ENCODE measurements at regions not wholly inside any gene's neighbourhood (a gene's known extent, or its start where the extent isn't known, plus 50 kb on each side); places are given as distances from the start of the nearest gene placed in this dataset.

GRCh38 chr22:44589831-44590230 lies 91.8 kb upstream of the RTL6 start:
- no peaks in the 10 kb centered on the region for H3K79me1 ChIP-seq (ENCODE audit: low read depth in 1 of 2, low read length in 2 of 2)
- no peak overlapping the region for H3K18ac ChIP-seq (ENCODE audit: low read depth, low read length)
- H4K20me1 ChIP-seq (ENCODE audit: insufficient read depth, low read length): no peaks in the 10 kb centered on the region
- H3K23ac ChIP-seq (ENCODE audit: low read depth, low read length): no peak overlapping the region
- no peak overlapping the region for H4K8ac ChIP-seq (ENCODE audit: low read depth in 2 of 2, low read length in 2 of 2)
- no peaks in the 10 kb centered on the region for H3K9me1 ChIP-seq (ENCODE audit: insufficient read depth, low read length)
- H2AK5ac ChIP-seq (ENCODE audit: low read depth, low read length): no peak overlapping the region
- H3K4me2 ChIP-seq (ENCODE audit: low read depth, low read length): no peak overlapping the region
- intact Hi-C loops (cut with micrococcal nuclease) (no loop called here), dilution Hi-C loops (cut with HindIII; ENCODE audit: low sequenced_read_pairs, unreplicated experiment) (no loop called here), in situ Hi-C loops (cut with MboI; ENCODE audit: low sequenced_read_pairs) (no loop called here)
- CTCF ChIA-PET: no interaction called here
- no peak overlapping the region for H3K4me3 ChIP-seq (ENCODE audit: insufficient read depth, low read depth, low read length)
- no peaks in the 10 kb centered on the region for H3K4me1 ChIP-seq (ENCODE audit: control insufficient read depth, insufficient read depth, low read length)
- no peak overlapping the region for H3K4ac ChIP-seq (ENCODE audit: low read depth, low read length)
- H3K36me3 ChIP-seq (ENCODE audit: control insufficient read depth, insufficient read depth, low read length): no peaks in the 10 kb centered on the region
- no TSS peak for BruUV-seq (replicated peaks)
- H2BK120ac ChIP-seq (ENCODE audit: low read depth, low read length): no peak overlapping the region
- DNase-seq (no peak), ATAC-seq (ENCODE audit: low read depth) (no peak)
- no peak overlapping the region for H3K9ac ChIP-seq (ENCODE audit: low read depth, low read length)
- no peak overlapping the region for H4K91ac ChIP-seq (ENCODE audit: insufficient read depth, low read depth, low read length)
- WGBS, 2 experiments (ENCODE audit: extremely low coverage in 2 of 2, insufficient read length in 1 of 2): 53% methylated on average over 3 of the region's 5 CpGs; no CpG with 5 or more reads in 1 of the 2 experiments
- POLR2A ChIA-PET (ENCODE audit: unreplicated experiment): no interaction called here
- H2BK15ac ChIP-seq (ENCODE audit: low read depth, low read length): no peak overlapping the region
- H2AK9ac ChIP-seq (replicated peaks; ENCODE audit: low read depth, low read length, poor library complexity): no peak overlapping the region
- H3K14ac ChIP-seq (replicated peaks; ENCODE audit: low read depth, low read length): no peak overlapping the region
- no peak overlapping the region for H3K27ac ChIP-seq (ENCODE audit: insufficient read depth, low read length)
- TF ChIP-seq CTCF (conservative IDR thresholded peaks at IDR 0.05; ENCODE audit: low read depth, low read length) (no peak), POLR2A (IDR thresholded peaks at IDR 0.05; ENCODE audit: low read depth, low read length) (no peak), ELK1 (IDR thresholded peaks at IDR 0.05; ENCODE audit: borderline replicate concordance, low read depth, low read length) (no peak), MAFK (IDR thresholded peaks at IDR 0.05; ENCODE audit: low read depth, low read length) (no peak), BHLHE40 (IDR thresholded peaks at IDR 0.05; ENCODE audit: low read depth, low read length) (no peak), SMC3 (IDR thresholded peaks at IDR 0.05; ENCODE audit: low read depth, low read length) (no peak), MAZ (IDR thresholded peaks at IDR 0.05; ENCODE audit: borderline replicate concordance, low read depth, low read length) (no peak), USF2 (IDR thresholded peaks at IDR 0.05; ENCODE audit: low read depth, low read length) (no peak), NFE2L2 (IDR thresholded peaks at IDR 0.05; ENCODE audit: low read depth, low read length) (no peak), CHD1 (IDR thresholded peaks at IDR 0.05; ENCODE audit: low read depth, low read length) (no peak), FOS (IDR thresholded peaks at IDR 0.05; ENCODE audit: low read depth, low read length) (no peak), RFX5 (IDR thresholded peaks at IDR 0.05; ENCODE audit: low read depth, low read length) (no peak), MXI1 (IDR thresholded peaks at IDR 0.05; ENCODE audit: borderline replicate concordance, low read depth, low read length) (no peak), RCOR1 (IDR thresholded peaks at IDR 0.05; ENCODE audit: insufficient replicate concordance, low read length) (no peak), RAD21 (IDR thresholded peaks at IDR 0.05; ENCODE audit: low read length) (no peak), CEBPB (IDR thresholded peaks at IDR 0.05; ENCODE audit: low read depth, low read length) (no peak)
- no peak overlapping the region for H3K56ac ChIP-seq (ENCODE audit: extremely low read depth, insufficient read depth, low read length)
- no peak overlapping the region for H2BK5ac ChIP-seq (ENCODE audit: low read depth, low read length, poor library complexity, severe bottlenecking)
- H2AFZ ChIP-seq (replicated peaks; ENCODE audit: low read length, poor library complexity): no peak overlapping the region
- H3K27me3 ChIP-seq (ENCODE audit: control insufficient read depth, insufficient read depth, low read length): peaks cover 10% of the 10 kb centered on the region
- no peak overlapping the region for H2BK20ac ChIP-seq (ENCODE audit: low read depth, low read length)
- H3K9me3 ChIP-seq (ENCODE audit: control insufficient read depth, insufficient read depth, low read length): peaks cover 6% of the 10 kb centered on the region; the same call in 1 of the 2 replicates
- H4K5ac ChIP-seq (ENCODE audit: low read depth, low read length): no peak overlapping the region
